ENCODE measurements at regions not wholly inside any gene's neighbourhood (a gene's known extent, or its start where the extent isn't known, plus 50 kb on each side); places are given as distances from the start of the nearest gene placed in this dataset.
A peak's percentile ranks its signal among the peaks of the same experiment; 100 is the strongest.
"Not testable (repeated sequence)": the region's sequence is repeated elsewhere in the genome, so short reads cannot be mapped to it uniquely, and the experiment has no call there.

DNA sequence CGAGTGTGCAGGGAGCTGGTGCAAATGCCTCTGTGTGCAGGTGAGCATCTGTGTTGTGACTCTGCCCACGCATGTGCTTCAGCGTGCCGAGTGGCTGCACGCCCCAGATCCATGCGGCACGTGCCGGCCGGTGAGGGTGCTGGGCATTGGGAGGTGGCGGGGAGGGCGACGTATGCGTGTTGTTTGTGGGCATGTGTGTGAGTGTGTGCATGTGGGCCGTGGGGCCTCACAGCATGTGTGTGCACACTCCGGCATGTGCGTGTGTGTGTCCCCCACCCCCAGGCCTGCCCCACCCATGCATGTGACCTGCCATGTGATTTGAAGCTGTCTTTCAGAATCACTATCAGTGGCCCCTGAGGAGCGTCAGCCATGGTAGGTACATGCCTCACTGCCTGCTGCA is 97.7 kb upstream of the ZSCAN2 start:
- H3K9me3 ChIP-seq (ENCODE audit: control insufficient read depth, insufficient read depth, low read length); H3K27me3 ChIP-seq (ENCODE audit: control insufficient read depth, insufficient read depth, low read length); POLR2A ChIA-PET; CTCF ChIA-PET; DNase-seq (ENCODE audit: low read depth, low spot score); H3K27ac ChIP-seq (ENCODE audit: low read depth, low read length); H3K4me3 ChIP-seq (ENCODE audit: low read depth, low read length): not testable (repeated sequence)

DNA sequence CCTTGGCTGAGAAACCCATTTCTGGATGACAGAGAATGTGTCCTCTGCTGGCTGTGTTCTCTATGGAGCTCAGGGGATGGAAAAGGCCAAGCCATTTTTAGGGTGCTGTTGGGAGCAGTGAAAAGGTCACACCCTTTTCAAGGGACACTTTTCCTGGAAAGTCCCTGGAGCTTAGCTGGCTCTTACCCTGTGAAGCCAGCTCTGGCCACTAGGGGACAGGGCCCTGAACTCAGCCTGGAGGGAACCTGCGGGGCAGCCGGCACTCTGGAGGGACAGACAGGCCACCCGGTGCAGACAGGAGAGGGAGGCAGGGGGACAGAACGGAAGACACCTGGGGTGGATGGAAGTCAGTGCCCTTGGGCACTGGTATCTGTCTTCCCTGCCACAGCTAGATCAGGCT is 95.3 kb upstream of the ZSCAN2 start:
- DNase-seq (ENCODE audit: low read depth, low spot score); H3K27ac ChIP-seq (ENCODE audit: low read depth, low read length); H3K4me3 ChIP-seq (ENCODE audit: low read depth, low read length); CTCF ChIA-PET; POLR2A ChIA-PET; H3K9me3 ChIP-seq (ENCODE audit: control insufficient read depth, insufficient read depth, low read length); H3K27me3 ChIP-seq (ENCODE audit: control insufficient read depth, insufficient read depth, low read length): not testable (repeated sequence)

DNA sequence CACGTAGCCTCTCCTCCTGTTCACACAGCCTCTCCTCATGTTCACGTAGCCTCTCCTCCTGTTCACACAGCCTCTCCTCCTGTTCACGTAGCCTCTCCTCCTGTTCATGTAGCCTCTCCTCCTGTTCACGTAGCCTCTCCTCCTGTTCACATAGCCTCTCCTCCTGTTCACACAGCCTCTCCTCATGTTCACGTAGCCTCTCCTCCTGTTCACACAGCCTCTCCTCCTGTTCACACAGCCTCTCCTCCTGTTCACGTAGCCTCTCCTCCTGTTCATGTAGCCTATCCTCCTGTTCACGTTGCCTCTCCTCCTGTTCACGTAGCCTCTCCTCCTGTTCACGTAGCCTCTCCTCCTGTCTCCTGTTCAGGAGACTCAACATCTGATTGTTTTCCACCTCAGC is 88.5 kb upstream of the ZSCAN2 start:
- not testable (repeated sequence) for DNase-seq (ENCODE audit: low read depth, low spot score)

DNA sequence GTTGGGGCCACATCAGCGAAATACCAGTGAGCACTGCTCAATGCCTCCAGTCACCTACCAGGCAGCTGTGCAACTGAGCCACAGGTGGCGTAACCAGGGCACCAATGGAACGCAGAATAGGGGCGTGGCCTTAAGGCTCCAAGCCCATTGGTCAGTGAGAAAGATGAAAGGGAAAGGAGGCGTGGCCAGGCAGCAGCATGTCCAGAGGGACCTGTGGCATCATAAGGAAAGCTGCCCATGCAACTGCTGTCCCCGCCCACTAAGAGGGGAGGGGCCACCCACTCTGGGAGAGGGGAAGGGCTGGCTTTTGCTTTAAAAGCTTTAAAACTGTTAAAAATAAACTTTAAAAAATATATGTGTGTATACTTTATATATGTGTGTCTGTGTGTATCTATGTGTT is 84.0 kb upstream of the ZSCAN2 start:
- H3K27ac ChIP-seq (ENCODE audit: low read depth, low read length); CTCF ChIA-PET; H3K27me3 ChIP-seq (ENCODE audit: control insufficient read depth, insufficient read depth, low read length); POLR2A ChIA-PET; H3K9me3 ChIP-seq (ENCODE audit: control insufficient read depth, insufficient read depth, low read length); H3K4me3 ChIP-seq (ENCODE audit: low read depth, low read length); DNase-seq (ENCODE audit: low read depth, low spot score): not testable (repeated sequence)

More for the DNA sequence above, 88.5 kb upstream of the ZSCAN2 start:
- H3K9me3 ChIP-seq (ENCODE audit: control insufficient read depth, insufficient read depth, low read length); H3K4me3 ChIP-seq (ENCODE audit: low read depth, low read length); CTCF ChIA-PET; POLR2A ChIA-PET; H3K27me3 ChIP-seq (ENCODE audit: control insufficient read depth, insufficient read depth, low read length); H3K27ac ChIP-seq (ENCODE audit: low read depth, low read length): not testable (repeated sequence)

GRCh38 chr15:84525491-84526344 is 75.1 kb upstream of the ZSCAN2 start:
- H3K27ac ChIP-seq (ENCODE audit: low read depth, low read length); CTCF ChIA-PET; H3K4me3 ChIP-seq (ENCODE audit: low read depth, low read length); H3K9me3 ChIP-seq (ENCODE audit: control insufficient read depth, insufficient read depth, low read length); POLR2A ChIA-PET; DNase-seq (ENCODE audit: low read depth, low spot score); H3K27me3 ChIP-seq (ENCODE audit: control insufficient read depth, insufficient read depth, low read length): not testable (repeated sequence)

- DNase-seq (ENCODE audit: low read depth, low spot score); H3K27me3 ChIP-seq (ENCODE audit: control insufficient read depth, insufficient read depth, low read length); H3K4me3 ChIP-seq (ENCODE audit: low read depth, low read length); H3K9me3 ChIP-seq (ENCODE audit: control insufficient read depth, insufficient read depth, low read length); POLR2A ChIA-PET; CTCF ChIA-PET; H3K27ac ChIP-seq (ENCODE audit: low read depth, low read length): not testable (repeated sequence)
Observed at GRCh38 chr15:84530751-84531150, 70.1 kb upstream of the ZSCAN2 start.

DNA sequence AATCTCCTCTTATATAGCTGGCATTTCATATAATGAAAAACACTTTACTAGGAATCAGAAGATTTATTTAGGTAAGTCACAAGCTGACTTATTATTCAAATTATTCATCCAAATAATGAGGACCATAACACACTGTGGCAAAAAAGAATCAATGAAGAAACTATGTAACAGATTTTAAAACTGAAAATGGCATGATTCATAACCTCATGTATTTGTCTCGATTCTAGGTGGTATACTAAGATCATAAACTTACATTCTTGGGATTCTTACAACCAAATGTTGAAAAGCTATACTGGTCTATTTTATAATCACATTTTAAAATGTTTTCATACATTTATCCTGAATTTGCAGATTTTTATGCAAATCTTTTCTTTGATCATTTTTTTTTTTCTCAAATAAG is 69.6 kb upstream of the ZSCAN2 start:
- DNase-seq (ENCODE audit: low read depth, low spot score); H3K9me3 ChIP-seq (ENCODE audit: control insufficient read depth, insufficient read depth, low read length); POLR2A ChIA-PET; H3K27me3 ChIP-seq (ENCODE audit: control insufficient read depth, insufficient read depth, low read length); CTCF ChIA-PET; H3K27ac ChIP-seq (ENCODE audit: low read depth, low read length); H3K4me3 ChIP-seq (ENCODE audit: low read depth, low read length): not testable (repeated sequence)

GRCh38 chr15:84531709-84532367 is 69.0 kb upstream of the ZSCAN2 start:
- CTCF ChIA-PET, result interaction anchor here (0.6 kb wide), 1 partner anchor 39 kb away, joined by 3 read pairs; no protein-coding TSS in a partner anchor
- H3K27me3 ChIP-seq (ENCODE audit: control insufficient read depth, insufficient read depth, low read length); H3K9me3 ChIP-seq (ENCODE audit: control insufficient read depth, insufficient read depth, low read length); H3K4me3 ChIP-seq (ENCODE audit: low read depth, low read length); H3K27ac ChIP-seq (ENCODE audit: low read depth, low read length); POLR2A ChIA-PET: not testable (repeated sequence)
- DNase-seq (ENCODE audit: low read depth, low spot score), result peak; percentile 27

DNA sequence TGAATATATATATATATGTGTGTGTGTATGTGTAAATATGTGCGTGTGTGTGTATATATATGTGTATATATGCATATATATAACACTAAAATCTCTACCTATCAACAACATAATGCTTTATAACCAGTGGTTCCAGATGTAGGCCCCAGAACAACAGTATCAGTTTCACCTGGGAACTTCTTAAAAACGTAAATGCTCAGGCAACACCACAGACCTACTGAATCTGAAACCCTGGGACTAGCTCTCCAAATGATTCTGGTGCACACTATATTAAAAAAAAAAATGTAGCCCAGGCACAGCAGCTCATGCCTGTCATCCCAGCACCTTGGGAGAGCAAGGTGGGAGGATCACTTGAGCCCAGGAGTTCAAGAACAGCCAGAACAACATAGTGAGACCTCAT is 67.1 kb upstream of the ZSCAN2 start:
- H3K27me3 ChIP-seq (ENCODE audit: control insufficient read depth, insufficient read depth, low read length); H3K27ac ChIP-seq (ENCODE audit: low read depth, low read length); CTCF ChIA-PET; H3K9me3 ChIP-seq (ENCODE audit: control insufficient read depth, insufficient read depth, low read length); POLR2A ChIA-PET; DNase-seq (ENCODE audit: low read depth, low spot score); H3K4me3 ChIP-seq (ENCODE audit: low read depth, low read length): not testable (repeated sequence)

GRCh38 chr15:84534561-84535235 is 66.1 kb upstream of the ZSCAN2 start:
- H3K4me3 ChIP-seq (ENCODE audit: low read depth, low read length); H3K27me3 ChIP-seq (ENCODE audit: control insufficient read depth, insufficient read depth, low read length); CTCF ChIA-PET; H3K9me3 ChIP-seq (ENCODE audit: control insufficient read depth, insufficient read depth, low read length); DNase-seq (ENCODE audit: low read depth, low spot score); H3K27ac ChIP-seq (ENCODE audit: low read depth, low read length); POLR2A ChIA-PET: not testable (repeated sequence)

- H3K9me3 ChIP-seq (ENCODE audit: control insufficient read depth, insufficient read depth, low read length); H3K27ac ChIP-seq (ENCODE audit: low read depth, low read length); DNase-seq (ENCODE audit: low read depth, low spot score); POLR2A ChIA-PET; H3K27me3 ChIP-seq (ENCODE audit: control insufficient read depth, insufficient read depth, low read length); H3K4me3 ChIP-seq (ENCODE audit: low read depth, low read length); CTCF ChIA-PET: not testable (repeated sequence)
Observed at GRCh38 chr15:84536181-84536580, 64.6 kb upstream of the ZSCAN2 start.

DNA sequence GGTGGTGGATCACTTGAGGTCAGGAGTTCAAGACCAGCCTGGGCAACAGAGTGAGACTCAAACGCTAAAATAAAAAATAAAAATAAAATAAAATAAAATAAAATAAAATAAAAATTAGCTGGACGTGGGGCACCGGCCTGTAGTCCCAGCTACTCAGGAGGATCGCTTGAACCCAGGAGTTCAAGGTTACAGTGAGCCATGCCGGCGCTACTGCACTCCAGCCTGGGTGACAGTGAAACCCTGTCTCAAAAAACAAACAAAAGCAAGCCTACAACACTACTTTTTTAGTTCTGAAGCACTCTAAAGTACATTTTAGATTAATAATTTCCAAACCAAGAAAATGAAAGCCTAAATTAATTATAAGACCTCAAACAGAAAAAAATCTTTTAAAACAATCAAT is 56.2 kb upstream of the ZSCAN2 start:
- H3K9me3 ChIP-seq (ENCODE audit: control insufficient read depth, insufficient read depth, low read length); DNase-seq (ENCODE audit: low read depth, low spot score); H3K4me3 ChIP-seq (ENCODE audit: low read depth, low read length); POLR2A ChIA-PET; H3K27me3 ChIP-seq (ENCODE audit: control insufficient read depth, insufficient read depth, low read length); CTCF ChIA-PET; H3K27ac ChIP-seq (ENCODE audit: low read depth, low read length): not testable (repeated sequence)

Data from AG04450 (cell line).